A673 (cell line): ENCODE measurements at regions not wholly inside any gene's neighbourhood (a gene's known extent, or its start where the extent isn't known, plus 50 kb on each side); places are given as distances from the start of the nearest gene placed in this dataset.

Experiments
- EZH2 ChIP-seq: fragments of 200-600 bp; sonication (generic); IDR thresholded peaks from 2 replicates; pipeline ENCODE4 v1.6.1; 2017; ENCODE audit warnings: borderline replicate concordance, low read depth, mild to moderate bottlenecking, mixed read lengths, antibody characterized with exemption, low read length; ENCODE audit not compliant: poor library complexity, severe bottlenecking
- TF ChIP-seq, protein P1 (sequence below): fragments of 300-800, 200-600 bp; sonication (generic); conservative IDR thresholded peaks from 2 replicates; pipeline ENCODE4 v1.5.1; 2017; ENCODE audit warnings: low read depth, mild to moderate bottlenecking, antibody characterized with exemption, low read length, moderate library complexity, mixed read lengths

GRCh38 chr22:49321477-49322055 lies 506.1 kb downstream of the BRD1 start:
- TF ChIP-seq, protein P1, sequence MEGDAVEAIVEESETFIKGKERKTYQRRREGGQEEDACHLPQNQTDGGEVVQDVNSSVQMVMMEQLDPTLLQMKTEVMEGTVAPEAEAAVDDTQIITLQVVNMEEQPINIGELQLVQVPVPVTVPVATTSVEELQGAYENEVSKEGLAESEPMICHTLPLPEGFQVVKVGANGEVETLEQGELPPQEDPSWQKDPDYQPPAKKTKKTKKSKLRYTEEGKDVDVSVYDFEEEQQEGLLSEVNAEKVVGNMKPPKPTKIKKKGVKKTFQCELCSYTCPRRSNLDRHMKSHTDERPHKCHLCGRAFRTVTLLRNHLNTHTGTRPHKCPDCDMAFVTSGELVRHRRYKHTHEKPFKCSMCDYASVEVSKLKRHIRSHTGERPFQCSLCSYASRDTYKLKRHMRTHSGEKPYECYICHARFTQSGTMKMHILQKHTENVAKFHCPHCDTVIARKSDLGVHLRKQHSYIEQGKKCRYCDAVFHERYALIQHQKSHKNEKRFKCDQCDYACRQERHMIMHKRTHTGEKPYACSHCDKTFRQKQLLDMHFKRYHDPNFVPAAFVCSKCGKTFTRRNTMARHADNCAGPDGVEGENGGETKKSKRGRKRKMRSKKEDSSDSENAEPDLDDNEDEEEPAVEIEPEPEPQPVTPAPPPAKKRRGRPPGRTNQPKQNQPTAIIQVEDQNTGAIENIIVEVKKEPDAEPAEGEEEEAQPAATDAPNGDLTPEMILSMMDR = no peak
- no peak for TF ChIP-seq EZH2
